GM11168 (cell line): ENCODE measurements at regions not wholly inside any gene's neighbourhood (a gene's known extent, or its start where the extent isn't known, plus 50 kb on each side); places are given as distances from the start of the nearest gene placed in this dataset.

Source experiments
- in situ Hi-C: fragments of 300-500 bp; cut with MboI; formaldehyde crosslinking; loops from one replicate; pipeline ENCODE4 v1.12.0; 2022; ENCODE audit warnings: low sequenced_read_pairs; ENCODE audit not compliant: unreplicated experiment

DNA sequence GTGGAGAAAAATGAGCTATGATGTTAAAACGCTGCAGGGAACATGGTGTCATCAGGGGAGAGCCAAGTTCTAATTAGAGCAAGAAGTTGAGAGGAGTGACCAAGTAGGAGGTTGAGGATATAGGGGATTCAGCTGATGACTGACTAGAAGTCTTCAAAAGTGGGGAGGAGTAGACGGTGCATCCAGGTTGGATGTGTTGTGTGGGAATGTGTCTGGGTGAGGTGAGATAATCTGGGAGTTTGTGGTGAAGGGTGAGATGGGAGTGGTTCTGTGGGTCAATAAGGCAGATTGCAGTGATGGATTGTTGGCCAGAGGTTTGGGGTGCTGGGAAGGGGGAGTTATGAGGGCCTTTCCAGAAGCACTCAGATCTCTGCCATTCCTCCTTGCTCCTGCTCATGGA is 72.0 kb upstream of the IRF2BP2 start:
- in situ Hi-C loops: no loop called here

DNA sequence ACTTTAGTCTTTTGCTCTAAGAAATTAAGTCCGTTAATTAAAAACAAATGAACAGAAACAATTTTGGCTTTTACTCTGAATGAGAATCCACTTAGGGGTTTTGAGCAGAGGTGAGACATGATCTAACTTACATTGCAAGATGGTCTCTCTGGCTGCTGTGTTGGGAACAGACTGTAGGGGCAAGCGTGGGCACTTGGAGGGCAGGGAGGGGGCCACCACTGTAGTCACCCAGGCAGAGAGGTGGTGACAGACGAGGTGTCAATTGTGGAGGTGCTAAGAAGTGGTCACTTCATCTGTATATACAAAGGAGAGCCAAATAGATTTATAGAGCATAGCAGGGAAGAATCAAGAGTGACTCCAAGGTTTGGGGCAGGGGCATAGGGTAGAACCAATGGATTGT is 71.1 kb upstream of the IRF2BP2 start:
- in situ Hi-C loops: no loop called here

DNA sequence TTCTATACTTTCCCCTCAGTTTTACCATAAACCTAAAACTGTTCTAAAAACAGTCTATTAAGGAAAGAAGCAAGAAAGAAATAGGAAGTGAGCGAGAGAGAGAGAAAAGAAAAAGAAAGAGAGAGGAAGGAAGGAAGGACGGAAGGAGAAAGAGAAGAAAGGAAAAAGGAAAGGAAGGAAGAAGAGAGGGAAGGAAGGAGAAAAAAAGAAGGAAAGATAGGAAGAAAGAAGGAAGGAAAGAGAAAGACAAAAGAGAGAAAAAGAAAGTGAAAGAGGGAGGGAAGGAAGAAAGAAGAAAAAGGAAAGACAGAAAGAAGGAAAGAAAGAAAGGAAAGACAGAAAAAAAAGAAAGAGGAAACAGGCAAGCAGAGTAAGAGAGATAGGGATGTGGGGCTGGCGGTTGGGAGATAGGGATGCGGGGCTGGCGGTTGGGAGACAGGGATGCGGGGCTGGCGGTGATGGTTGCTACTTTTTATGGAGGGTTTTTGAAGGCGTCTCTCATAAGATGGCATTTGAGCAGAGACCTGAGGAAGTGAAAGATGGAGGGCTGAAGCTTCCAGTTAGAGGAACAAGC is 70.4 kb upstream of the IRF2BP2 start:
- in situ Hi-C loops: no loop called here

DNA sequence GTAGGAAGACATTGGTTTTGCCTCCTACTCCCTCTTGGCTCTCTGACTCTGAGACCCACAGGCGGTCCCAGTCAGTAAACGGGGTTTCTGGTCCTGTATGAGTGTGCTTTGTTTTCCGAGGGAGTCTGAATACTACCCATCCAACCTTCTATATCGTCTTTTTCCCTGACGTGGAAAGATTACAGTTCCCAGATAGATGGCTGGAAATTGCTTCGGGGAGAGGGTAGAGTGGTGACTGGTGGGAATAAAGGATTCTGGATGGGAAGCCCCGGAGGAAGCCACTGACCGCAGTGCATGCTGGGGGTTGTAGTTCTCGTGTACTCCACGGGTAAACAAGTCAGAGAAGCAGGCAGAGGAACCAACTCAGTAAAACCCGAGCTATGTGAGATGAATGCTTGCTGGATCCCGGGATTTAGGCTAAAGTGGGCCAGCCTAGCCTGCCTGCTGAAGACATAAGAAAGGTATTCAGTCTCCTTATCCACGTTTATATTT is 66.2 kb upstream of the IRF2BP2 start:
- in situ Hi-C loops: no loop called here

DNA sequence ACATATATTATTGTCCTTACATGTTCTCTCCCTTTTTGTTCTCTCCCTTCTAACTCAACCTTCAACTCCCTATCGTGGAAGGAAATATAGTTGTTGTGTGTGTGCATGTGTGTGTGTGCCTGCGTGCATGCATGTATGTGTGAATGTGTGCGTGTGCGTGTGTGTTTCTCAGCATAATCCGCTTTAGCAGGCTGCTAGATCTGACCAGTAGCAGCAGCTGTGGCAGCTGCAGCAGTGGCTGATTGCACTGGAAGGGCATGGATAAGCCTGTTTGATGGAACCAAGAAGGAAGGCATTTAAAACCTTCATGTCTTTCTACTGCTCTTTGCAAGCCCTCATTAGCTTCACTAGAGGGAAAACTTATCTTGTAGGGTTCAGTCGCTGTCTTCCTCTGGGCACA is 65.6 kb upstream of the IRF2BP2 start:
- in situ Hi-C loops: no loop called here

DNA sequence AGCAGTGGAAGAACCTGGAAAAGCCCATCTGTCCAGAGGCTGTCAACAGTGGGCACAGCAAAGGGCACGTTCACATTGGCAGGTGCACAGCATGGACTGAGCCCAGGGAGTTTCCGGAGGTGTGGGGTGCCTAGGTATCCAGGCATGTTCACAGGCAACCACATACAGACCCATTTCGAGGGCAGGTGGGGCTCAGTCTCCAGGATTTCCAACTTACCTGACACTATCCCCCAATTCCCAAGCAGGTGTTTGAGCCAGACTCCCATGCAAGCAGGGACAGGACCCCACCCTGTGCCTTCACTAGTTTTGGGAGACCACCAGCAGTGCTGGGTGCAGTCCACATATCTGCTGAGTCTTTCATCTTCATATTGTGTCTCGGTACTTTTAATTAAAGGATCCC is 65.0 kb upstream of the IRF2BP2 start:
- in situ Hi-C loops: no loop called here

DNA sequence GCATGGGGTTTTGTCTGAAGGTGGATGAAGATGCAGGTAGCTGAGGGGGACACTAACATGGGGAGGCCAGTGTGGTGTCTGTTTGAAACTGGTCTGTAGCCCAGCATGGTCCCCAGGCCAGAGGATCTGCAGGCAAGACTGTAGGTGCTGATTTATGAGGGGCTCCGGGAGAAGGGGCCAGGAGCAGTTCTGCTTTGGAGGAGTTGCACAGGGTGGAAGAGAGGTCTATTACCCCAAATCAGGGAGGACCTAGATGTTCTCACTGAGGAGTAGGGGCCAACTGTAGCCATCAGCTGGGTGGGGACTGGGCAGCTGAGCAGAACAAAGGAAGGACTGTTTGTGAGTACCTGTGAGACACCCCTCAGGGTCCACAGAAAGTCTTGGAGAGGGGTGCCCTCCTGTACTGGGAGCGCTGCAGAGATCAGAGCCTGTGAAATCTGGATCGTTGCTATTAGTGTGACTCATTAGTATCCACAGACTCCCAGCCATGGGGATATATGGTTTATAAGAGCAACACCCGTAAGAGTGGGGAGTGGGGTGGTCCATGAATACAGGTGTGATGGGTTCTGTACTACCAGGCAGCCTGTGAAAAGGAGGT is 64.3 kb upstream of the IRF2BP2 start:
- in situ Hi-C loops: no loop called here

DNA sequence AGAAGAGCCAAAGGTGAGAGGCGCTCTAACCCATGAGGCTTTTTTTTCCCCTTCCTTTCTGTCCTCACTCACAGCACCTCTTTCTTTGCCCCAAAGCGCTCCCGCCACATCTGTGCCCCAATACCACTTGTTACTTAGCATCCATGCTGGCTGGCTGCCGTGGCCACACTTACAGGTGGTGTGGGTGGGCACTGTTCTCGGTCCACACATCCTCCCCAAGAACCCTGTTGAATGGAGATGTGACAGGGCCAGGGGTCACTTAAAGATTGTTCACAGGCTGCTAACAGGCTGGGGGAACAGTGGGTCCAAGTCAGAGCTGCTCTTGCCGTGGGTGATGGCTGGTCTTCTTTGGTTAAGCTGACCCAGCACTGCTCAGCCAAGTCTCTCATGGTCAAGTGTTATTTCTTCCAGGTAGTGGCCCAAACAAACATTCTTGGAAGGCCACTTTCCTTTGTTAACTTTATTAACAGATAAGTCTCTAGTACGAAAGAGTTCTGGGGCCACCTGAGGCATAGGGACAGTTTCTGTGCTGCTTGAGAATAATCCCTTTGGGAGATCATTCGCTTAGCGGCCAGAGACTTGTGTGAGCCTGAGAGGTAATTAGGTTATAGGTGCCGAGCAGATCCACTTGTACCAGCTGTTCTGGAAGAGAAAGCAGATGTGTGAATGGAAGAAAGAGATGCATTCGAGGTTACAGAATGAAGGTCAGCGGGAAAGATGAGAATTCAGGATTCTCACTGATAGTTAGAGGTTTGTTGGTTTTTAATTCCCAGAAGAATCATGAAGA is 62.6 kb upstream of the IRF2BP2 start:
- in situ Hi-C loops: no loop called here

DNA sequence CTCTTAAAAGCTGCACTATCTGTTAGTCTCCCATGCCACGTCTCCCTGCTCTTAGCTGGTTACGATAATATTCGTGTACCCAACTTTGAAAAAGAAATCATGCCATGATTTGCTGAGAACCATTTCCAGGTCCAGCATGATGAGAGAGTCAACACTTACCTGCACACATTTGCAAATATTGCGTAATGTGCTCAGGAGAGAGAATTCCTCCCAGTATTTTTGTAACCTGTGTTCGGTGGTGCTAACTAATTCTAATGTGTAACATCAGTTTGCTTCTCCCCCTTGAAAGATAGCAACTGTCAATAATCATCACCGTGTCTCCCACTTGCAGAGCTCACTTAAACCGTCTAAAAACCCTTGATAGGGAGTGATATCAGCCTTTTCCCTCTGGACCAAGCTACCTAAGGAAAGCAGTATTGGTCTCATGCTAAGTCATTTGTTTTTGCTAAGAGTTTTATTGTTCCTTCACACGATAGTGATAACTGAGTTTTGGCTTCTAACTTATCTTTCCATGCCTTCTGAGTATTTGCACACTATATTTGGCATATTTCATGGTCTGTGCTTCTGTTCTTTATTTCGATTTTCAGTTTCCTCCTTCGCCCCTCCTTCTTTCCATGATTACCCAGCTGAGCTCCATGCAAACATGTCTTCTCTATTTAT is 61.1 kb upstream of the IRF2BP2 start:
- in situ Hi-C loops: no loop called here

DNA sequence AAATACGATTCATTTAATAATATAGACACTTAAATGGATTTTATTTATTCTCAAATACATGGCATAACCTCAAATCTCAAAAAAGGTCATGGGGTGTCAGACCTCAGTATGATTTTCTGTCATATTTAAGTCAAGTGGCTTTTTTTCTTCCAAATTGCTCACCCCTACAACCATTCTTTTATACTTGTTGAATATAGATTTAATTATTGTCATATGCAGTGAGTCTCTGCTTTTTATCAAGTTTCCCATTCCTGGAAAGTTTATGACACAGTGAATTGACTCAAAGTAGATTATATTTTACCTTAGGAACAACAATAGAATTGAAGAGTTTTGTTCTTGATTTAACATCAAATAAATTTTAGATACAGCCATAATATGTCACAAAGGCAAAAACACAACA is 59.5 kb upstream of the IRF2BP2 start:
- in situ Hi-C loops: no loop called here

DNA sequence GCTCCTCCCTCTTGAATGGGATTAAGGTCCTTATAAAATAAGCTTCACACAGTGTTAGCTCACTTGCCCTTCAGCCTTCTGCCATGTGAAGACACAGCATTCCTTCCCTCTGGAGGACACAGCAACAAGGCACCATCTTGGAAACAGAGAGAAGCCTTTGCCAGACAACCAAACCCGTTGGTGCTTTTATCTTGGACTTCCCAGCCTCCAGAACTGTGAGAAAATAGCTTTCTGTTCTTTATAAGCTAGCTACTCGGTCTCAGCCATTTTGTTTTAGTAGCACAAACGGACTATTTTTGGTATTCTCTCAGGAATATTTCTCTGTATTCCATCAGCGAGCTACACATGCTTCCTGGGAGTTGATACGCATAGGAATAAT is 58.6 kb upstream of the IRF2BP2 start:
- in situ Hi-C loops: no loop called here

DNA sequence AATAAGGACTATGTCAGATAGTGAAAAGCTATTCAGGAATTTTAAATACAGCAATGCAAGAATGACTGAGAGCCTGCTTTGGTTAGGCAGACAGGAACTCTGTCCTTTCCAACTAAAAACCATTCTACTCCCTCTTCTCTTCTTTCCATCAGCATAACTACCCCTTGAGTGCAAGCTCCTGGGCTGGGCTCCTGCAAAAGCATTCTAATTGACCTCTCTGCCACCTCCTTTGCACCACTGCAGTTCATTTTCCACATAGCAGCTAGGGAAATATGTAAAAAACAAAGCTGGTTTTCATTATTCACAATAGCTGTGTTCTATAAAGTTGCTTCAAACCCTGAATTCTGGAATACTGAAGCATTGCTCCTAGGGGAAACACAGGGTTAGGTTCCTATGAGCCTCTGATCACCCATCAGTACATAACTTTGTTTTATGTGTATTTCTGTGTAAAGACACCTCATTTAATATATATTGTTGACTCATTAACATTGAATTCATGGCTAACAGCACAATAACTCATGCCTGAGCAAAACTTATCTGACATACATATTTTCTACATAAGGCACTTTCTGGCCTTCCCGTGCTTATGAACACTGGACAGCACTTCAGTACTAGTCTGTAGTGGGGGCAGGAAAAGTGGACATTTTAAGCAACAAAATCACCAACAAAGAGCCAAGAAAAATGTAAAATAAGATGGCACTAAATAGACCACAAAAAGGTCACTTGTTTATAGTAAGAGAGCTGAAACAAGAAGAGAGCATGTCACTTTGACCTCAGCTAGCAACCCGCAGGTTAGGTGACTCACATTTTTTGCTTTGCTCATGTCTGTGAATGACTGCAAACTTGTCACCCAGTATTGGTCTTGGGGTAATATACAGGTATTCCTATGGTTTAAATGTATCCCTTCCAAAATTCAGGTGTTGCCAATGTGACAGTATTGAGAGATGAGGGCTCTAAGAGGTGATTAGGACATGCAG is 57.9 kb upstream of the IRF2BP2 start:
- in situ Hi-C loops: no loop called here

DNA sequence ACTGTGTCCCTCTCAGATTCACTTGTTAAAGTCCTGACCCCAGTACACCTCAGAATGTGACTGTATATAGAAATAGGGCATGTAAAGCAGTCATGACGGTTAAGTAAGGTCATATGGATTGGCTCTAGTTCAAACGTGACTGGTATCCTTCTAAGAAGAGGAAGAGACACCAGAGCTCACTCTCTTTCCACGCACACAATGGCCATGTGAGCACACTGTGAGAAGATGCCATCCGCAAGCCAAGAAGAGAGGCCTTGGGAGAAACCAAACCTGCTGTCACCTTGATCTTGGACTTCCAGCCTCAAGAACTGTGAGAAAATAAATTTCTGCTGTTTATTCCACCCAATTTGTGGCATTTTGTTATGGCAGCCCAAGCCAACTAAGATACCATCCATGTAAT is 56.8 kb upstream of the IRF2BP2 start:
- in situ Hi-C loops: no loop called here

DNA sequence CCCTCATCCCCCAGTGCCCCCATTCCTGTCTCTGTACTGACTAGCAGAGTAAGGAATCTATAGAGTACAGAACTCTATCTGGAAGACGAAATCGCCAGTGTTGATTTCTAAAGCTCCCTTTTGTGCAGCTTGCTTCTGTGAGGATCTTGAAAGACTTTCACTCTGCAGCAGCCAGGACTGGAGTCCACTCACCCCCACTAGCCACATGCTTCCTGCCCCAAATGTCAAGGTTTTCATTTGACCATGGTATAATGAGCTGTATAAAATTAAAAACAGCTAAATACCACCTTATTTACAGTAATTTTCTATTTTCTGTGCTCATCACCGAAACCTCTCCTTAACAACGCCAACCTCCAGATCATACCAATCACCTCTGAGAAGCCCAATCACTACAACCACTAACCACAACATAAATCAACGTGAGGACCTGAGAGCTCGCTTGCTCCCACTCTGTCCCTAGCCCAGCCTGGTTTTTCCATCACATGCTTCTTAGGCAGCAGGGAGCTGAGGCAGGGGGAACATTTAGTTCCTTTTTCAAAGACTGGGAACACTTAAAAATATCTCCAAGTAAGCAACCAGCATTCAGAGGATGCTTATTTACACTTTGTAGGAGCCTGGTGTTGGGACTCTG is 56.1 kb upstream of the IRF2BP2 start:
- in situ Hi-C loops: no loop called here

DNA sequence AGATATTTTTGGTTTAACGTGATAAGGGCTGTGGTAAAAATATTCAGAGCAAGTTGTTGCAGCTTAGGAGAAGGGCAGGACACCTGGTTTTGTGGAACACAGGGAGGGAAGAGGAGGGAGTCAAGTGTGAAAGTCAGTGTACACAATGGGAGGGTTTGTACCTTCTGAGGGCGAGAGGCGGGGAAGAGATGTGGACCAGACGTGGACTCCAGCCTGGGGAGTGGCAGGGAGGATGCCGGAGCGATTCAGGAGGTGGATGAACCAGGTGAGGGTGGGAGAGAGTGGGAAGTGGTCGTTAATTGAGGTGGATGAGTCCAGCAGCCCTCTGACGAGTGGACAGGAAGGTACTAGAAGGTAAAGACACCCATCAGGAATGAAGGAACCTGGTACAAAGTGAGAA is 52.2 kb upstream of the IRF2BP2 start:
- in situ Hi-C loops: no loop called here

DNA sequence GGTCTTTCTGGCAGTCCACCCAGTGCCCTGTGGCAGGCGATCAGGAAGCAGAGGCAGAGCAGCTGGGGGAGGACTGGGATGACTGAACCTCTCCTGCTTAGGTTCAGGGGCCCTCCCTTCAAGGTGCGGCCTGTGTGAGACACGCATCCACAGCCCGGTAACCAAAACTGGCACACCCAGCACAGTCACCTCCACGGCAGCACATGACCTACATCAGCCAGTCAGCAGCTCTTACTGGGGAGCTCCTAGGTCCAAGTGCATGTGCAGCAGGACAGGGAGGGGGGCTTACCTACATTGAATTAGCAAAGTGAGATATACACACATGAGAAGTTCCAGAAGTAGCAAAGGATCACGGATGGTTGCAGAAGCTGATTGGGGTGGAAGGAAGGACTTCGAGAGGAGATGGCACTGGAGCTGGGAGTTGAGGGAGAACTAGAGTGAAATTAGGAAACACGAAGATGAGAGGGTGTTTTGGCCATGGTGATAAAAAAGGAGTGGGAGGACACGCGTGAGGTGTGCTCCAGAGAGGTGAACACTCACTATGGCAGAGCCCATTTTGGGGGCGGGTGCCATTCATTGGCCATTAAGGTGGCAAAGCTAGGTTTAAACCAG is 51.4 kb upstream of the IRF2BP2 start:
- in situ Hi-C loops: no loop called here

DNA sequence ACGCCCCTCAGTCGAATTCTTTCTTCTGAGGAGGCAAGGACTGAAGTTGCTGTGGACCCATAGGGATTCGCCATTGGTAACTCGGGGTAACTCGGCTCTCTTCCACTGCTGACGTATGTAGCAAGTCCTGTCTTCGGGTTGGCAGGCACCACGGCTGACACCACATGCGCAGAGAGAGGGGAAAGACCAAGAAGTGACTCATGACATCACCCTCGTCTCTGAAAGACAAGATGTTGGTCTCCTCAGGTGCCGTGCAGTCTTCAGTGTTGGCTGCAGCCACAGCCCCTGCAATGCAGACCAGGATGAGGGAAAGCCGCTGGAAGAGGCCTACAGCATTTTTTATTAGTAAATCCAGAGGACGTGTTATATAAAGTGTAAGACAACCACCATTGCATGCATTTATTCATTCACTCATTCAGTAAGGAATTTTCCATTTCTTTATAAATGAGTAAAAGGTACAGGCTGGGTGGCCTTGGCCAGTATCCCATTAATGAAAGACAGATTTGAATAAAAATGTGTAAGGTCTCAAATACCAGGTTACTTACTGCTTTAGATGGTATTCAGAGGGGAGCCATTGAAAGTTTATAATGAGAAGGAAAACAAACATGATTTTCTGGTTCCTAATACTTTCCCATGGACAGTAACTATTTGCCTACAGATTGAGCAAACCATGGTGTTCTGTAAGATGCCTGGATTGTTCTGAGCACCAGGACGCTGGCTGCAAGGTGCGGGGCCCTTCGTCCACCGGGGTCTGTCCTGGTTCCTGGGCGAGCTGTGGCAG is 50.7 kb upstream of the IRF2BP2 start:
- in situ Hi-C loops: no loop called here
